Right hindlimb (tissue), 1 donor: ENCODE measurements at regions not wholly inside any gene's neighbourhood (a gene's known extent, or its start where the extent isn't known, plus 50 kb on each side); places are given as distances from the start of the nearest gene placed in this dataset.
A peak's percentile ranks its signal among the peaks of the same experiment; 100 is the strongest.

Source experiments
- DNase-seq: peaks from one replicate; pipeline ENCODE4 v3.0.0-alpha.2; 2018

DNA sequence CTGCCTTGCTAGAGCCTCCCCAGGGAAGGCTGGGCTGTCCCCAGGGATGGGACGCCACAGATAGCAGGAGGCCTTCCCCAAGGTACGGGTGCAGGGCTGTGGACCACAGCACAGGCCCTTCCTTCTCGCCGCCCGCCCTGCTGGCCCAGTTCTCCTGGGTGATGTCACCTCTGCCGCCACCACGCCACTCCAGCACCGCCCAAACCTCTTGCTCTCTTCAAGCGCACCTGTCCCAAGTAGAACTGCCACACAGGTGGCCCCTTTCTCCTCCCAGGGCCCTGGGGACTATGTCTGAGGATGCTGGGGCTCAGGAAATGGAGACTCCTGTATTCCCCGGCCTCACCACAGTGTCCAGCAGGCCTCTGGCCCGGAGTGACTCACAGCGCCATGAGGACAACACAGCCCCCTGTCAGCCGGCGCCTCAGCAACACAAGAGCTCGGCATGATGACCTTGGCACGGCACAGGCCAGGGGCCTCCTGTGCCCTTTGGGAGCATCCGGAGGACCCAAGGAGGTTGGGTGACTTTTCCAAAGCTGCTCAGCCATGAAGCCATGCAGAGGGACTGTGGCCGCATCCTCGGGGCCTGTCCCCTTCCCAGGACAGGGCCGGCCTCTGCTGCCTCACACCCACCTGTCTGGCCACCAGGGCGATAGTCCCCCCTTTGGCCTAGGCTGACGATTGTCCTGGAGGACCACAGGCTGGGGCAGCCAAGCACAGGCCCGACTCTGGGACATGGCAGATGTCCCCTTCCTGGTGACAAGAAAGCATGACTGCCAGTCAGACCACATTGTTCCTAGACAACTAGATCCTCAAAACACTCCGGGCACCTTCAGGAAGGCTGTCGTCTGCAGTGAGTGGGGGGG, 1023.5 kb downstream of the BRD1 start:
- no peak for DNase-seq

DNA sequence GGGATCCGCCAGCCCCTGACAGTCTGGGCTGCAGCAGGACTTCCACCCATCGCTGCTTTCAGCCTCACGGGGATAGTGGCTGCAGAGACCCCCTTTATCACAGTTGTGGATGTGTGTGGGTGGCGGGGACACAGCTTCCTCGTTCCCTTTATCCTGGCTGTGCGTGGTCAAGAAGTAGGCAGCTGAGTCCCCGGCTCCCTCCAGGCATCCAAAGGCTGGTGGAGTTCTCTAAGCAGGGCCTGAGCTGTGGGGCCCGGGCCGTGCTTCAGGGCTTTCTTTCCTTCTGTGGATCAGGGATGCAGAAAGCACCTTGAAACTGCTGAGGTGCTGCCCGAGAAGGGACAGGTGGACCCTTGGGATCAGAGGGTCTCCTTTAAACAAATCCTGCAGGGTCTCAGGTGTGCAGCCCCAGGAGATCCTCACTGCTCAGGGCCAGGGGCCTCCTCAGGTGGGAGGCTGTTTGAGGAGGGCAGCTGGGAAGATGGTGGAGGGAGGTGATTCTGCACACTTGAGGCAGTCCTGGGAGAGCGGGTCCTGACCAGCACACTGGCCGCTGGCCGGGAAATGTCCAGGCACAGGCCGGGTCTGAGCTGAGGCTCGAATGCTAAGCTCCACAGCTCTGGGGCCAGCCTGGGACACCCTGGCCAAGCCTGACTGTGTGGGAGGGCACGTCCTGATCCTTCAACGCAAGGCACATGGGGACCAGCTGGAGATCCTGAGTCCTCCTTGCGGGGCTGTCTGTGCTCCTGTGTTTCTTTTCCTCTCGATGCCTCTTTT, 1024.3 kb downstream of the BRD1 start:
- DNase-seq = no peak

DNA sequence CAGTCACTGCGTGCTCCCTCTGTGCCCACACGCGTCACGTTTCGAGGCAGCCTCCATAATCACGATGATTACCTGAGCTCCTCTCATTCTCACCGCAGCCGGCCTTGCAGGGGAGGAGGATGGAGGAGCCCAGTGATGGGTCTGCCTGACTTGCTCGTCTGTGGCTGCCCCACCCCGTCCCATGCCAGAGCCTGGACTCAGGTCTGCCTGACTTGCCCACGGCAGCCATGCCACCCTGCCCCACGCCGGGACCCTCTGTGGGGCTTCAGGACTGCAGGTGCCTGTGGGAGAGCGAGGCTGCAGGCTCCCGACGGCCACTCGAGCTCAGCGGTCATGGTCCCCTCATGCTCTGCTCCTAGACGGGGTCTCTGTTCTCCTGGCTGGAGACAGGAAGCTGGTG, 1025.1 kb downstream of the BRD1 start:
- DNase-seq = no peak

DNA sequence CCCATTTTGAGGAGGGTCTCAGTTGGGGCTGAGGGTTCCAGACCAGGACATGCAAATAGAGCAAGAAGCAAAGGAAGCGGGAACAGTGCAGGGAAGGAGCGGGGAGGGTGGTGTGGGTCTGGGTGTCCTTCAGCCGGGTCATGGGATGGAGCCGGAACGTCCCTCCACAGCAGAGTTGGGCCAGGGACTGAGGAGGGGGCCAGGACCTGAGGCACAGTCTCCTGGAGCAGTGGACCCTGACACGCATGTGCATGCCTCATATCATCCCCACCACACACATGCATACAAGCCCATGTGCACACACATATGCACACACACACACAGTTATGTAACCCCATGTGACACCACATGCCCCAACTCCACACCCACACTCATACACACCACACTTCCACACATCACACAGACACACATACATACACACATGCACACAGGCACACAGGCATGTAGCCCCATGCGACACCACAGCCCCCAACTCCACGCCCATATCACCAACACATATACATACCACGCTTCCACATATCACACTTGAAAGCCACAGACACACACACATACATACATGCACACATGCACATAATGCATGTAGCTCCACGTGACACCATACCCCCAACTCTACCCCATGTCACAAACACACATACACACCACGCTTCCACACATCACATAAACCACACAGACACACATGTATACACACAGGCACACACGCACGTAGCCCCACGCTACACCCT, 1026.6 kb downstream of the BRD1 start:
- DNase-seq = no peak

DNA sequence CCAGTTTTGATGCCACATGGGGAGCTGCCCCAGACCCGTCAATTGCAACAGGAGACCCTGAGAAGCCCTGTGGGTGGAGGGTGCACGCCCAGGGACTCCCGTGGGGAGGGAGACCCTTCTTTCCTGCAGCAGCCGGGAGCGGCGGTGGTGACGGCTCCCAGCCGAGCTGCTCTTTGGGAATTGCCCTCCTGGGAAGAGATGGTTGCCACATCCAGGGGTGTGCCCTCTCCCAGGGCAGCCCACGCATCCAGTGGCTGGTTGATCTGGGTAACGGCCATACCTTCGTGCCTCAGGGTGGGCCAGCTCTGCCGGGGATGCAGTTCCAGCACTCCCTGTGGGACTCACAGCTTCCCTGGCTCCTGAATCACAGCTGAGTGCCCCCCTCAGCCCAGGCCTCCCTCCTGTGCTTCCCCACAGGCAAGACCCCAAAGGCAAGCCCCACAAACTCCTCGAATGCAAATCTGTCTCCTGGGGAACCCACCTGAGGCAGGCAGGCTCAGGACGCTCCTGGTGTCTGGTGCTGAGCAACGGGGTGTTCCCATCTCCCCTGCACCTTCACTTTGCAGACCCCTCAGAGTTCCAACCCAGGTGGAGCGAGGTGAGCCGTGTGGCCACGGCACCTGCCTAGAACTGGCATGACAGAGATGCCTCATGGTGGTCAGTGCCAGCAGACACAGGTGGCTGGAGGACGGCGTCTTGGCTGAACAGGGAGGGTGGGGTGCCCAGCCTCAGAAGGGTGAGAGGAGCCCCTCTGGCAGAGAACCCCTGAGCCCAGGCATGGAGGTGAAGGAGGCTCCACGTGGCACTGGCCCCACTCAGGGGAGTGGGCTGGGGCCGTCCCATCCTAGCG, 1027.4 kb downstream of the BRD1 start:
- no peak for DNase-seq

DNA sequence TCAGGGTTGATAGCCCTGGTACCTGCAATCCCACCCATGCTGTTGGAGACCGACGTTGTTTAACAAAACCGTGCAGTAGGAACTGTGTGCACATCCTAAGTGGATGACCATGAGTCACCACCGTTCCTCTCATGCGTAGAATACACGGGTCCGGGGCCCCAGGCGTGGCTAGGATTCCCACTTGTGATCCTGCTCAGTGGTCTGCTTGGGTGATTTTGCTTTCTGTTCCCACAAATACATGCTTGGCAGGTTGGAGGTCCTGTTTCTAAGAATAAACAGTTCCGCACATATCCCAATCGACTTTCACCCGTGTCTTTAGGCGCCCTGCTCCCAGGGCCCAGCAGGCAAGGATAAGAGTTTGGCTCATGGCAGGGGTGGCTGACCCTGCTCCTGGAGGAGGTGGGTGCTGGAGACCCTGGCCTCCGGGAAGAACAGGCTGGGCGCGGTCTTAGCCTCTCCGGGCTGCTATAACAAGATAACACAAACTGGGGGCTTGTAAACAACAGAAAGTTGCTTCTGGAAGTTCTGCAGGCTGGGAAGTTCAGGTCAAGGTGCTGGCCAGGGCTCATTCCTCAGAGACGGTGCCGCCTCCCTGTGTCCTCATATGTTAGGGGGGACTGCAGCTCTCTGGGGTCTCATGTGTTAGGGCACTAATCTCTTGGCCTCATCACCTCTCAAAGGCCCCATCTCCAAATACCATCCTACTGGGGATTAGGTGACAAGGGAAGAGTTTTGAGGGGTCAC, 1028.3 kb downstream of the BRD1 start:
- no peak for DNase-seq

DNA sequence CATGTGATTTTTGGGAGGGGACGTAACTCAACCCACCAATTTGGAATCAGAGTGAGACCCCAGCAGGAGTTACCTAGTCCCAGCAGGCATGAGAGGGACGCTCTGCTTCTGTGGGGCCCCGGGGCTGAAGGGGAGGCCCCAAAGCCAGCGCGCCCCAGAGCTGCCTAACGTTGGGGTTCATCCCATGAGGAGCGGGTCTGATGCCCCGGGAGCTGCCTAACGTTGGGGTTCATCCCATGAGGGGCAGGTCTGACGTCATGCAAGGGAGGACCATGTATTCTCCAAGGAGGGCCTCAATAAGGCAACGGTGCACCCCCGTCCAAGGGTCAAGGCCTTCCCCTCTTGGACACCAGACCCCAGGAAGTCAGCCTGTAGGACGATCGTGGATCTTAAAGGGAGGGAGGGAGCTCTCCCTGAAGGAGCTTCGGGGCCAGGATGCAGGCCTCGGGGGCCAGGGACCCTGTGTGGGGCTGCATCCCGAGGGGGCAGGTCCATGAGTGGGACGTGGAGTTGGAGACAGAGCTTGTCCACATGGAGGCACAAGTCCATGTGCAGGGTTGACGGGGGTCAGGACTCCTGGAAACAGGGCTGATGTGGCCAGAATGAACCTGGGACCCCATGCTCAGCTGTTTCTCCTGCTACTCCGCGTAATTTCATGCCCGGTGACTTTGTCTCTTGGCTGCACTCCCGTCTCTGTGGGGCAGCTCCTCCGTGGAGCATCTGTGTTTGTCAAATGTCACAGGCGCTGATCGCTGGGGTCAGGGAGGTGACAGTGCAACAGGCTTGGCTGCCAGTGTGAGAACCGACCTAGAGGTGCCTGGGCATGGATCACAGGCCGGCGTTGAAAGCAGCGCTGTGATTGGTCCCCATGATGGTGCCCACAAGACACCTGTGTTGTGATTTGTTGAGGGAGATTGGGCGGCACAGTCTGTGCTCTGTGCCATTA, 1029.1 kb downstream of the BRD1 start:
- no peak for DNase-seq

DNA sequence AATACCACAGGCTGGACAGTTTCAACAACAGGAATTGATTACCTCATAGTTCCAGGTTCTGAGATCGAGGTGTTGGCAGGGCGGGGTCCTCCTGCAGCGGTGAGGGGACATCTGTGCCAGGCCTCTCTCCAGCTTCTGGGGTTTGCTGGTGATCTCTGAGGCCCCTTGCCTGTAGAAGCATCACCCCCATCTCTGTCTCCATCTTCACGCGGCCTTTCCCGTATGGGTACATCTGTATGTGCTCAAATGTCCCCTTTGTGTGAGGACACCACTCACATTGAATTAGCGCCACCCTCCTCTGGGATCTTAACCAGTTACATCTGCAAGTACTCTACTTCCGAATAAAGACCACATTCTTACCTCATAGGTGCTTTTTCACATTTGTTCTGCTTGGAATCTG, 1029.9 kb downstream of the BRD1 start:
- DNase-seq = no peak

DNA sequence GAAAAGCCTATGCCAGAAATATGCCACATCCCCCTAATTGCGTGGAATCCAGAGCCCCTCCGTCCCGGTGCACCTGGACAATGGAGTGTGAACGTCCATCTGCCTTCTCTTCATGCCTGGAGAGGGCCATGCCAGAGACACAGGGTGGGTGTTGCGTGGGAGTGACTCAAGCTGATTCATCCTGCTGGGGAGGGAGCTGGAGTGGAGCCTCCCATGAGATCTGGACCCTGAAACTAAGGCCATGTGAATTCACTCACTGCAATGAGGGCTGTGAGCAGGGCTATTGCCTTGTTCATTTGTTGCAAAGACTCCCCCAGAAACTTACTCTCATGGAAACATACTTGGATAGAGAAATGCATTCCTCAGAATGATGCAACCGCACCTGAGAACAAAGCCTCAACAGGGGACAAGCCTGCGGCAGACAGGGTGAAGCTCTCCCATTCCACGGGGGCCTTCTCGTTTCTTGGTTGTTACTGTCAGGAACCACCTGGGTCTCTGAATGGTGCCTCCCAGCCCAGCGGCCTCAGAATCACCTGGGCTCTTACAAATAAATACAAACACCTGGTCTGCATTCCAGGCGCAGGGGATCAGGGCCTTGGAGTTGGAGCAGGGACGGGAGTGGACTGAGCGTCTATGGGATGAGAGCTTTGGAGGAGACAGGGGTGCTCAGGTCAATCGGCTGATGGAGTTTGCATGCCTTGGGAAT, 1031.2 kb downstream of the BRD1 start:
- no peak for DNase-seq

DNA sequence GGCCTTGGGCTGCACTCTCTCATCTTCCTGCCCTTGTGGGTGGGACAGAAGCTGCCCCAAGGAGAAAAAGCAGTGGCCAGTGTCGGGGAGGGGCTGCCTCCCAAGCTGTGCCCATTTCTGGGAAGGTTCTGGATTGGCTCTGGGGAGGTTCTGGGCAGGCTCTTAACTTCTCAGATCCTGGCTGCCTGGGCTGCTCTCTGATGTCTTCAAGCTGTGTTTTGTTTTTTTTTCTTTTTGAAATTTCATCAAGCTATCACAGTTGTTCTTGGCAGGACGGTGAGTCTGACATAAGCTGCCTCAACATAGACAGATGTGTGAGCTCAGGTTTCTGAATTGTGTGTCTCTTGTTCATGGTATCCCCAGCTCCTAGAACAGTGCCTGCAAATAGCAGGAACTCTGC, 1032.0 kb downstream of the BRD1 start:
- peak; percentile 39 for DNase-seq

DNA sequence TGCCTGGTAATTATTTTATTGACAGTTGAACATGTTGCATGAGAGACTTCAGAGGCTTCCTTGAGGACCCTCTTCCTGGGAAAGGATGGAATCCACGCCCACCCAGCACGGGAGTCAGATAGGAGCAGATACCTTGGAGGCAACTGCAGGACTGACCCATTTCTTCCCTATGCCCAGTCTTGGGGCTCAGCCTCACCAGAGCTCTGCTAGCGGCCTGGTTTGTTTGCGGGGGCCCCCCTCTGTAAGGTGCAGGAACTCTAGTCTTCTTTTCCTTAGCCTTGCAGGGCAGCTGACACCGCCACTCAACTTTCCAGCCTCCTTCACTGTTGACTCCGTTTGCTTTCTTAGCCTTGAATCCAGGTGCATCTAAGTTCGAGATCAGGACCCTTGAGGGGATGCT, 1032.8 kb downstream of the BRD1 start:
- DNase-seq = no peak

DNA sequence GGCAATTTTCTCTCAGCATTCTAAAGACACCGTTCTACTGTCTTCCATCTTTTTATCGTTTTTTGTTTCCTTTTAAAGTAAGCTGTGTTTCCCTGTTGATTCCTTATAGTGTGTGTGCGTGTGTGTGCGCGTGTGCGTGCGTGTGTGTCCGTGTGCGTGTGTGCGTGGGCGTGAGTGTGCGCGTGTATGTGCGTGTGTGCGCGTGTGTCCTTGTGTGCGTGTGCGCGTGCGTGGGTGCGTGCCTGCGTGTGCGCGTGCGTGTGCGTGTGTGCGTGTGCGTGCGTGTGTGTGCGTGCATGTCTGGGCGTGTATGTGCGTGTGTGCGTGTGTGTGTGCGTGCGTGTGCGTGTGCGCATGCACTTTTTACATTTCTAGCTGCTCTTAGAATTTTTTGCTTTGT, 1033.7 kb downstream of the BRD1 start:
- no peak for DNase-seq

DNA sequence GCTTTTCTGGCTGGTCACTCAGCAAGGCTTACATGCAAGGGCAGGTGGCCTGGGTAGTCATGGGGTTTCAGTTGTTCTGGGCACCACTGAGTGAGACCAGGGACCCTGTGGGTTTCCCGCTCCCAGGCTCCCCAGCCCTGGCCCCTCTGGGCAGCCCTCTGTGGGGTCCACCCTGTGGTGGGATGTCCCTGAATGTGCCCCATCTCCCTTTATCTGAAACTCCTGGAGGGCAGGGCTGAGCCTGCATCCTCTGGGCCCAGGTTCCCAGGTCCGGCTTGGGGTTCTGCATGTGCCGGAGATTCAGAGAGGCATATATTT, 1041.0 kb downstream of the BRD1 start:
- DNase-seq = no peak

DNA sequence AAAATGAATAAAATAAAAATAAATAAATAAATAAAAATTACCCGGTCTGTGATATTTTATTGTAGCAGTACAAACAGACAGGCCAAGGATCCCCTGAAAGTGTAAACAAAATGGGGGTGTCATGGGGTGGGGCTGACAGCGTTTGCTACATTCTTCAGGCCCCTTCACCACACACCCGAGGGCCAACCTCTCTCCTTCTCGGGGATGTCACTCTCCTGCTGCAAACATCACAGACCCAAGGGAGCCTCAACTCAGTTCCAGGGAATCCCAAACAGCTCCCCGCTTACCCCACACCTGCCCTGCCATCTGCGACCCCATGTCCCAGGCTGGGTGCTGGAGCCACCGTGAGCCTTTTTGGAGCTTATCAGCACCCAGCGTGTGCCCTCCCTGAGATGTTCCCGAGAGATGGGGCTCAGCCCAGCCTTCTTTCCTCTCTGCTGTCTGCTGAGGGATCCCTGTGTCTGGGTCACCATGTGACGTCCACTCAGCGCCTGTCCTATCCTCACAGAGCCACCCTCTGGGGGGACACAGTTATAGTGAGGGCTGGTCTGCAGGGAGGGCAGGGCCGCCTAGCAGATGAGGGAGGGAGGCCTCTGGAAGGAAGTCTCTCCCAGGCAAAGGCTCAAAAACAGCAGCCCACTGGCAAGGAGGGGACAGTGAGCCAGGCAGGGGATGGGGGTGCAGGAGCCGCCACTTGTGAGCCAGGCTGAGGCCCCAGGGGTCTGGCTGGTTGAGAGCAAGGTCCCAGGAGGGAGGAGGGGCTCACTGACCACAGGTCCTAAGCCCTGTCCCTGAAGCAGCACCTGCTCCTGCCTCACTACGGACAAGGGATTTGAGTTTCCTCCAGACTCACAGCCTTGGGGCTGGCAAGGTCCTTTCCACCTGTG, 1041.6 kb downstream of the BRD1 start:
- no peak for DNase-seq

DNA sequence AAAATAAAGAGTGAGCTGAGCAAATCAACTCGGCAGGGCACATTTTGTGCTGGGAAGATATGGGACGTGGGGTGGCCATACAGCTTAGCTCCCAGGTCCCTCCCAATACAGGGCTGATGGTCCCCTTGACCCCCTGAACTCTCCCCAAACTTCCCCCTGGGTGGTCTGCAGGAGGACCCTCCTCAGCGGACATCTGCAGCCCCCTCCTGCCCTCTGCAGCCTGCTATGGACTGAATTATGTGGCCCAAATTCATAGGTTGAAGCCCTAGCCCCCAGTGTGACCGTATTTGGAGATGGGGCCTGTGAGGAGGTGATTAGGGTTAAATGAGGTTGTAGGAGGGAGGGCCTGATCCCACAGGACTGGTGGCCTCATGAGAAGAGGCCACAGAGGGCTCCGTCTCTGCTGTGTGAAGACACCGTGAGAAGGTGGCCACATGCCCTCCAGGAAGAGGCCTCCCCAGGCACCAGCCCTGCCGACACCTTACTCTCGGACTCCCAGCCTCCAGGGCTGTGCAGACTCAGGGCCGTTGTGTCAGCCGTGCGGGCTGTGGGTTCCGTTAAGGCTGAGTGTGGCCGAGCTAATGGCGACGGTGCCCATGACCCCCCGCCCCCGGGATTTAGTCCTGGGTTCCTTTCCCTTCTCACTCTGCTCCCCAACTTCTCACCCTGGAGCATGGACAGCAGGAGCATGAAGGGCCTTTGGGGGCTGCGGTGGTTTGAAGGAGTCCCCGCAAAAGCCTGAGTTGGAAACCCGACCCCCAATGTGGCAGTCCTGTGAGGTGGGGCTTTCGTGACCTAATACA, 1042.8 kb downstream of the BRD1 start:
- DNase-seq = no peak

DNA sequence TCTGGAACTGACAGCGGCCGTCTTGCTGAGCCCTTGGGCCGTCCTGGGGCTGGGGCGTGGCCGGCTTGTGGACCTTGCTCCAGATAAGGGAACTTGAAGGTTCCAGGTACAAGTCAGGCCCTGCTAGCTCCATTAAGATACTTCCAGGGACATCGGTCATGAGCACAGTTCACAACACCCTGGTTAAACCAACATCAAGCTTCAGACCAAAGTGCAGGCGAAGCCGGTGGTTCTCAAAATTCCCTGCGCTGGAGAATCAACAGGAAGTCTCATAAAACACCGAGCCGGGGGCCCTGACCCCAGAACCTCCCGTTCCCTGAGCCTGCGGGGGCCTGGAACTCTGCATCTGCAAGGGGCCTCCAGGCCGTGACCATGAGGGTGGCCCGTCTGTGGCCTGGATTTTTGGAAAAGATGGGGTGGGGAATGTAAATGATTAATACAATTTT, 1043.8 kb downstream of the BRD1 start:
- DNase-seq = no peak

DNA sequence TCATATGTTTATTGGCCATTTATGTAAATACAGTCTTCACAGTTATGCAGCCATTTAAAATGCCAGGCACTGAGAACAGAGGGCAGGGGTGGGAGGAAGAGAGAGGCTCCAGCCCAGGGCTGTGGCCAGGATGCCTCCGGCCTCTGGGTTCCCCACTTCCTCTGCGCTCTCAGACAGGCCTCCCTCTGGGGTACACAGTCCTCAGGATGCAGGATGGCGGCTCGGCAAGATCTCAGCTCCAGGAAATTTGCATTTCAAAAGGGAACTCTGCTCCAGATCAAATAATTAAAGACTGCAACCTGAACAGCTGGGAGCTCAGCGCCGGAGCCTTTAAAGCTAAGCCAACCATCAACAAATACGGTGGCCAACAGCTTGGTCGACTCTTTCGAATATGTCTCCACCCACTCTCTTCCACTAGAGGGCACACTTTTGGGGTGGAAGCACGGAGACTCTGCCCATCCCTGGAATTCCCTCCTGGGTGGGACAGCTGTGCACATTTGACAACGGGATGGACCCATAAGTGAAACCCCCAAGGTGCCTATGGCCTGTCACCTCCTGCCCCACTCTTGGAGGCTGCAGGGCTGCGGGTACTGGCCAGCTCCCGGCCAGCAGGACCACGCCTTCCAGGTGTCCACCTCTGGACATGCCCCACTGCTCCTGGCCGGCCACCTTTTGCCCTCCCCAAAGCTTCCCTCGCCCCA, 1044.7 kb downstream of the BRD1 start:
- DNase-seq = no peak

DNA sequence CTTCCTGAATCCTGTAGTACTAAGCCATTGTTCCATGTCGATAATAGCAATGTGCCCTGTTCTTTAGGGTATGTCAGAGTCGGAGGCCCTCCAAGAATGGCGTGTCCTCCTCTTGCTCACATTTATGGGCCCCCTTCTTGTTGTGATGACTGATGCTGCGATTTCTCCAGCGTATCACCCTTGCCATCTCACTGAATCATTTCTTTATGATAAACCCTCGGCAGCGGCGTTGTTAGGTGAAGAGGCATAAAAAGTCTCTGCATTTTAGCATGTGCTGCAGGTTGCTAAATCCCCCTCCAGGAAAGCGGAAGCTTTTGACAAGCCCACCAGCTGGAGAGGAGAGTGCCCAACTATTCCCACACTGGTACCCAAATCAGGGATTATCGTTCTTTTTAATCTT, 1045.3 kb downstream of the BRD1 start:
- DNase-seq = no peak
